MCF 10A (cell line): ENCODE measurements at regions not wholly inside any gene's neighbourhood (a gene's known extent, or its start where the extent isn't known, plus 50 kb on each side); places are given as distances from the start of the nearest gene placed in this dataset.

Source experiments
- BruUV-seq: library from RNA; stranded (reverse); fragments of 400-500 nt; replicated peaks from 2 replicates; lab custom pipeline; 2021; lab: Mats Ljungman, UMichigan
- CTCF ChIA-PET: fragments of 300-600 bp; sonication (Branson Sonifier 250); formaldehyde crosslinking; extraction: SDS; loops from one replicate; lab custom pipeline; 2021; ENCODE audit warnings: antibody characterized with exemption, inconsistent platforms; lab: Yijun Ruan, JAX
- POLR2A ChIA-PET: fragments of 300-600, 350-650 bp; sonication (Branson Sonifier 250); formaldehyde crosslinking; extraction: SDS; loops from one replicate; lab custom pipeline; 2020; ENCODE audit warnings: antibody characterized with exemption, inconsistent platforms; lab: Yijun Ruan, JAX
- DNase-seq: peaks from one replicate; pipeline ENCODE4 v3.0.0-alpha.2; 2018; ENCODE audit not compliant: unreplicated experiment
- H3K27ac Mint-ChIP-seq: one replicate; pipeline ENCODE4 v1.8.0; 2022; ENCODE audit warnings: mild to moderate bottlenecking, low read depth, mixed read lengths; ENCODE audit not compliant: unreplicated experiment
- H3K27me3 Mint-ChIP-seq: one replicate; pipeline ENCODE4 v1.8.0; 2022; ENCODE audit warnings: mixed read lengths; ENCODE audit not compliant: insufficient read depth, unreplicated experiment
- H3K36me3 Mint-ChIP-seq: one replicate; pipeline ENCODE4 v1.8.0; 2022; ENCODE audit warnings: mild to moderate bottlenecking, moderate library complexity, mixed read lengths; ENCODE audit not compliant: insufficient read depth, unreplicated experiment
- H3K4me1 Mint-ChIP-seq: one replicate; pipeline ENCODE4 v1.8.0; 2022; ENCODE audit warnings: mixed read lengths; ENCODE audit not compliant: insufficient read depth, unreplicated experiment
- H3K4me3 Mint-ChIP-seq: one replicate; pipeline ENCODE4 v1.8.0; 2022; ENCODE audit warnings: mild to moderate bottlenecking, moderate library complexity, mixed read lengths; ENCODE audit not compliant: unreplicated experiment
- H3K9me3 Mint-ChIP-seq: one replicate; pipeline ENCODE4 v1.8.0; 2022; ENCODE audit warnings: mixed read lengths; ENCODE audit not compliant: unreplicated experiment
- CTCF ChIP-seq: fragments of 200-600 bp; IDR thresholded peaks from one replicate; pipeline ENCODE4 v1.8.0; 2022; ENCODE audit warnings: antibody characterized with exemption, mild to moderate bottlenecking; ENCODE audit not compliant: unreplicated experiment
- intact Hi-C: fragments of 100-400 bp; cut with micrococcal nuclease; formaldehyde crosslinking; loops from 2 replicates; pipeline ENCODE4 v1.14.1; 2022

- DNase-seq = no peak
- TF ChIP-seq CTCF = no peak
- H3K27me3 Mint-ChIP-seq = no peaks in the 10 kb centered on the region
Measured at GRCh38 chr7:3094701-3095445, 51.2 kb upstream of the CARD11 start.

GRCh38 chr7:3097734-3098133 is 54.1 kb upstream of the CARD11 start:
- Mint-ChIP-seq H3K36me3 (no peaks in the 10 kb centered on the region), H3K4me3 (no peak overlapping the region), H3K4me1 (no peaks in the 10 kb centered on the region), H3K27ac (no peak overlapping the region), H3K9me3 (no peaks in the 10 kb centered on the region), H3K27me3 (no peaks in the 10 kb centered on the region)
- ChIA-PET CTCF (no interaction called here), POLR2A (no interaction called here)
- DNase-seq = no peak
- intact Hi-C loops = no loop called here
- no TSS peak for BruUV-seq
- no peak for TF ChIP-seq CTCF

More at GRCh38 chr7:3094701-3095445, 51.2 kb upstream of the CARD11 start:
- CTCF ChIA-PET = interaction anchor here (0.8 kb wide), 1 partner anchor 60 kb away, joined by 3 read pairs; no protein-coding TSS in a partner anchor
- intact Hi-C loops = no loop called here
- Mint-ChIP-seq H3K27ac (no peak overlapping the region), H3K9me3 (no peaks in the 10 kb centered on the region), H3K4me1 (no peaks in the 10 kb centered on the region), H3K4me3 (no peak overlapping the region), H3K36me3 (no peaks in the 10 kb centered on the region)
- POLR2A ChIA-PET = no interaction called here
- no TSS peak for BruUV-seq

GRCh38 chr7:3102159-3102558 is 58.5 kb upstream of the CARD11 start:
- Mint-ChIP-seq H3K9me3 (no peaks in the 10 kb centered on the region), H3K27ac (no peak overlapping the region), H3K27me3 (no peaks in the 10 kb centered on the region), H3K36me3 (no peaks in the 10 kb centered on the region), H3K4me3 (no peak overlapping the region), H3K4me1 (no peaks in the 10 kb centered on the region)
- no peak for TF ChIP-seq CTCF
- no TSS peak for BruUV-seq
- intact Hi-C loops = no loop called here
- CTCF ChIA-PET = no interaction called here
- DNase-seq = no peak
- POLR2A ChIA-PET = no interaction called here

- DNase-seq = no peak
- Mint-ChIP-seq H3K4me3 (no peak overlapping the region), H3K27me3 (no peaks in the 10 kb centered on the region), H3K27ac (no peak overlapping the region), H3K9me3 (peaks cover 2% of the 10 kb centered on the region), H3K4me1 (no peaks in the 10 kb centered on the region), H3K36me3 (no peaks in the 10 kb centered on the region)
- no peak for TF ChIP-seq CTCF
- ChIA-PET CTCF (no interaction called here), POLR2A (no interaction called here)
- intact Hi-C loops = no loop called here
- no TSS peak for BruUV-seq
Measured at GRCh38 chr7:3103614-3104398, 60.1 kb upstream of the CARD11 start.
